ENCODE measurements at regions not wholly inside any gene's neighbourhood (a gene's known extent, or its start where the extent isn't known, plus 50 kb on each side); places are given as distances from the start of the nearest gene placed in this dataset.

DNA sequence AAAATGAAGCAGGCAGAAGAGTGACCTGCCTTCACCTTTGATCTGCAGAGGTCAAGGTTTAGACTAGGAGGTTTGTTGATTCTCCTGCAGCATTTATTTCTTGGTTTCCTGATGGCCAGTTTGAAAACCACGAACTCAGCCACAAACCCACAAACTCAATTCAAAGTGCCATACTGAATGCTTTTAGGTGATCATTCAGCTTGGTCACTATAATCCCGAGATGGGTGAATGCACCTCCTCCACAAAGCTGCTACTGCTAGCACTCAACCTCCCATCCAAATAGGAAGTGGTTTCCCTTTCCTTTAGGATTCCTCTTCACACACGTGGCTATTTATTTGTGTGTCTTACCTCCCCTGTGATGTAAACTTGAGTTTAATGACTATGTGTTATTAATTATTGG lies 225.2 kb downstream of the MID1 start:
- Histone ChIP-seq H3K27ac (ENCODE audit: extremely low read depth, low read depth, low read length) (no peak overlapping the region), H3K9me1 (ENCODE audit: control insufficient read depth, insufficient read depth, low read length) (no peaks in the 10 kb centered on the region), H2AFZ (ENCODE audit: low read depth, low read length) (no peak overlapping the region), H4K20me1 (replicated peaks; ENCODE audit: control insufficient read depth, insufficient read depth, low read length) (no peaks in the 10 kb centered on the region), H3K9me3 (replicated peaks; ENCODE audit: control insufficient read depth, insufficient read depth, low read depth, low read length) (no peaks in the 10 kb centered on the region), H3K4me3 (no peak overlapping the region), H3K36me3 (ENCODE audit: control insufficient read depth, insufficient read depth, low read length) (no peaks in the 10 kb centered on the region), H3K27me3 (ENCODE audit: control insufficient read depth in 2 of 2, insufficient read depth in 2 of 2, low read length in 2 of 2) (peaks cover 0 to 5% of the 10 kb centered on the region in 2 experiments; a peak in 1 of 5 replicates), H3K9ac (ENCODE audit: insufficient read depth in 1 of 2, low read depth in 2 of 2, low read length in 2 of 2) (no peak overlapping the region), H3K4me1 (replicated peaks in 1 of 2; ENCODE audit: control insufficient read depth in 2 of 2, insufficient read depth in 2 of 2, low read length in 2 of 2) (no peaks in the 10 kb centered on the region), H3K4me2 (ENCODE audit: insufficient read depth, low read length) (no peak overlapping the region), H3K79me2 (ENCODE audit: control insufficient read depth, insufficient read depth, low read length) (no peaks in the 10 kb centered on the region)
- WGBS (ENCODE audit: insufficient coverage, low coverage, missing lambda C conversion rate): 0% methylated on average over 3 of the region's 3 CpGs
- POLR2A ChIA-PET: no interaction called here
- DNase-seq (ENCODE audit: extremely low read depth in 1 of 4, low spot score in 3 of 4): no peak
- ATAC-seq: no peak
- intact Hi-C loops (cut with micrococcal nuclease) (no loop called here), in situ Hi-C loops (cut with MboI) (no loop called here)
- TF ChIP-seq ZNF668 (CRISPR knock-in tag; IDR thresholded peaks at IDR 0.05) (no peak), CBX8 (IDR thresholded peaks at IDR 0.05; ENCODE audit: borderline replicate concordance, extremely low read depth, low read depth, low read length, poor library complexity, severe bottlenecking) (no peak), MEIS2 (IDR thresholded peaks at IDR 0.05; ENCODE audit: partially characterized antibody) (no peak)
- TF ChIP-seq, protein P1, sequence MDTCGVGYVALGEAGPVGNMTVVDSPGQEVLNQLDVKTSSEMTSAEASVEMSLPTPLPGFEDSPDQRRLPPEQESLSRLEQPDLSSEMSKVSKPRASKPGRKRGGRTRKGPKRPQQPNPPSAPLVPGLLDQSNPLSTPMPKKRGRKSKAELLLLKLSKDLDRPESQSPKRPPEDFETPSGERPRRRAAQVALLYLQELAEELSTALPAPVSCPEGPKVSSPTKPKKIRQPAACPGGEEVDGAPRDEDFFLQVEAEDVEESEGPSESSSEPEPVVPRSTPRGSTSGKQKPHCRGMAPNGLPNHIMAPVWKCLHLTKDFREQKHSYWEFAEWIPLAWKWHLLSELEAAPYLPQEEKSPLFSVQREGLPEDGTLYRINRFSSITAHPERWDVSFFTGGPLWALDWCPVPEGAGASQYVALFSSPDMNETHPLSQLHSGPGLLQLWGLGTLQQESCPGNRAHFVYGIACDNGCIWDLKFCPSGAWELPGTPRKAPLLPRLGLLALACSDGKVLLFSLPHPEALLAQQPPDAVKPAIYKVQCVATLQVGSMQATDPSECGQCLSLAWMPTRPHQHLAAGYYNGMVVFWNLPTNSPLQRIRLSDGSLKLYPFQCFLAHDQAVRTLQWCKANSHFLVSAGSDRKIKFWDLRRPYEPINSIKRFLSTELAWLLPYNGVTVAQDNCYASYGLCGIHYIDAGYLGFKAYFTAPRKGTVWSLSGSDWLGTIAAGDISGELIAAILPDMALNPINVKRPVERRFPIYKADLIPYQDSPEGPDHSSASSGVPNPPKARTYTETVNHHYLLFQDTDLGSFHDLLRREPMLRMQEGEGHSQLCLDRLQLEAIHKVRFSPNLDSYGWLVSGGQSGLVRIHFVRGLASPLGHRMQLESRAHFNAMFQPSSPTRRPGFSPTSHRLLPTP (IDR thresholded peaks at IDR 0.05; ENCODE audit: borderline replicate concordance, extremely low read depth, insufficient read length): no peak
- CTCF ChIA-PET (ENCODE audit: low intra/inter-chr PET ratio): no interaction called here
- BruUV-seq (replicated peaks): no TSS peak
- FAIRE-seq: no peak

All from K562 (cell line).